Panc1 (cell line): ENCODE measurements at regions not wholly inside any gene's neighbourhood (a gene's known extent, or its start where the extent isn't known, plus 50 kb on each side); places are given as distances from the start of the nearest gene placed in this dataset.

Source experiments
- ATAC-seq: fragments of 200-7000 bp; cut with Tn5 transposase; 2 replicates; pipeline ENCODE4 v1.9.1; 2020; ENCODE audit warnings: mild to moderate bottlenecking, moderate library complexity
- BruUV-seq: library from RNA; stranded (reverse); fragments of 400-500 nt; replicated peaks from 2 replicates; lab custom pipeline; 2021; lab: Mats Ljungman, UMichigan
- CTCF ChIA-PET: fragments of 300-600 bp; sonication (Branson Sonifier 250); formaldehyde crosslinking; loops from one replicate; lab custom pipeline; 2022; ENCODE audit warnings: antibody characterized with exemption; lab: Charles Lee
- POLR2A ChIA-PET: fragments of 300-600 bp; sonication (Branson Sonifier 250); formaldehyde crosslinking; loops from one replicate; lab custom pipeline; 2022; ENCODE audit warnings: antibody characterized with exemption; lab: Charles Lee
- DNase-seq: peaks from one replicate; pipeline ENCODE4 v3.0.0-alpha.2; 2010; ENCODE audit warnings: low read depth, low spot score
- H3K27ac ChIP-seq: 2 replicates; pipeline ENCODE4 v1.5.1; 2011; ENCODE audit warnings: mild to moderate bottlenecking, low read length, inconsistent platforms
- H3K27me3 ChIP-seq: fragments of 200-500 bp; sonication (Bioruptor generic); 2 replicates; pipeline ENCODE4 v1.6.0; 2014; ENCODE audit warnings: low read length, inconsistent platforms; ENCODE audit not compliant: control insufficient read depth, insufficient read depth
- H3K36me3 ChIP-seq: fragments of 200-500 bp; sonication (Bioruptor generic); 2 replicates; pipeline ENCODE4 v1.5.1; 2014; ENCODE audit warnings: inconsistent platforms, mild to moderate bottlenecking, low read length, moderate library complexity; ENCODE audit not compliant: control insufficient read depth, insufficient read depth
- H3K4me1 ChIP-seq: 2 replicates; pipeline ENCODE4 v1.5.1; 2011; ENCODE audit warnings: inconsistent platforms, mild to moderate bottlenecking, low read length, moderate library complexity; ENCODE audit not compliant: control insufficient read depth, insufficient read depth
- H3K4me3 ChIP-seq, 2 experiments: 2 replicates each; pipeline ENCODE4 v1.5.1; 2011 to 2012; ENCODE audit warnings: low read depth in 2 of 2, low read length in 2 of 2, mild to moderate bottlenecking in 2 of 2, inconsistent platforms in 1 of 2, moderate library complexity in 1 of 2
- H3K9me3 ChIP-seq: fragments of 200-500 bp; sonication (Bioruptor generic); 2 replicates; pipeline ENCODE4 v1.5.1; 2014; ENCODE audit warnings: low read depth, mild to moderate bottlenecking, inconsistent platforms, low read length, moderate library complexity; ENCODE audit not compliant: control insufficient read depth, insufficient read depth
- POLR2AphosphoS5 ChIP-seq: IDR thresholded peaks from 2 replicates; pipeline ENCODE4 v1.6.1; 2012; ENCODE audit warnings: mild to moderate bottlenecking, low read depth, low read length, moderate library complexity
- SIN3A ChIP-seq: IDR thresholded peaks from 2 replicates; pipeline ENCODE4 v1.6.1; 2012; ENCODE audit warnings: low read depth, mild to moderate bottlenecking, low read length, moderate library complexity, borderline replicate concordance; ENCODE audit not compliant: insufficient read depth
- TCF7L2 ChIP-seq: IDR thresholded peaks from 2 replicates; pipeline ENCODE4 v1.6.1; 2011; ENCODE audit warnings: mild to moderate bottlenecking, low read depth, low read length, inconsistent platforms
- in situ Hi-C: cut with HindIII; loops from 2 replicates; pipeline ENCODE4 v1.10.0; 2016; ENCODE audit warnings: low sequenced_read_pairs, low pct_unique_long_range_greater_than_20kb
- intact Hi-C: fragments of 100-400 bp; cut with micrococcal nuclease; formaldehyde crosslinking; loops from one replicate; pipeline ENCODE4 v1.10.0; 2022; ENCODE audit not compliant: unreplicated experiment
- TF ChIP-seq, protein P1 (sequence below): fragments of 450-650 bp; IDR thresholded peaks from 2 replicates; pipeline ENCODE4 v1.5.1; 2017; ENCODE audit warnings: mild to moderate bottlenecking
- TF ChIP-seq, protein P2 (sequence below), 2 experiments: IDR thresholded peaks; 2 replicates each; pipeline ENCODE4 v1.6.1; 2011 to 2012; ENCODE audit warnings: low read depth in 2 of 2, control low read depth in 1 of 2, low read length in 1 of 2, mild to moderate bottlenecking in 1 of 2, moderate library complexity in 1 of 2; ENCODE audit not compliant: insufficient read depth in 1 of 2

DNA sequence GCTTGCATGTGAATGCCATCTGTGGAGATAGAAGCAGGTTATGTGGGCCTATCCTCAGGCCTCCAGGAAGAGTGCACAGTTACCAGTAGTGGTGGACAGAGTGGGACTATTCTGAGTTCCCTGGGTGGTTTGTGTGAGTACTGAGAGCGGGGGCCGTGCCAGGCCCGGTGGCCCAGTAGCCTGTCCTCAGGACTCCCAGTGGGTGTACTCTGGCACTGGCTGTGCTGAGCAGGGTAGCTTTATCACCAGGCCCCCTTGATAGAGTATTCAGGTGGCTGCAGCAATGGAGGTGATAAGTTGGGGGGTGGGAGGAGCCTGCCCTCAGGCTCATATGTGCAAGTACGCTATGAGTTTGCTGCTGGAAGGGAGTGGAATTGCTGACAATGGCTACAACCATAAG is 979.0 kb upstream of the PIK3C3 start:
- intact Hi-C loops (no loop called here), in situ Hi-C loops (no loop called here)
- Histone ChIP-seq H3K27ac (no peak overlapping the region), H3K36me3 (no peaks in the 10 kb centered on the region), H3K27me3 (no peaks in the 10 kb centered on the region), H3K4me3 (no peak overlapping the region), H3K4me1 (no peaks in the 10 kb centered on the region), H3K9me3 (no peaks in the 10 kb centered on the region)
- TF ChIP-seq TCF7L2, result no peak
- TF ChIP-seq, protein P1, sequence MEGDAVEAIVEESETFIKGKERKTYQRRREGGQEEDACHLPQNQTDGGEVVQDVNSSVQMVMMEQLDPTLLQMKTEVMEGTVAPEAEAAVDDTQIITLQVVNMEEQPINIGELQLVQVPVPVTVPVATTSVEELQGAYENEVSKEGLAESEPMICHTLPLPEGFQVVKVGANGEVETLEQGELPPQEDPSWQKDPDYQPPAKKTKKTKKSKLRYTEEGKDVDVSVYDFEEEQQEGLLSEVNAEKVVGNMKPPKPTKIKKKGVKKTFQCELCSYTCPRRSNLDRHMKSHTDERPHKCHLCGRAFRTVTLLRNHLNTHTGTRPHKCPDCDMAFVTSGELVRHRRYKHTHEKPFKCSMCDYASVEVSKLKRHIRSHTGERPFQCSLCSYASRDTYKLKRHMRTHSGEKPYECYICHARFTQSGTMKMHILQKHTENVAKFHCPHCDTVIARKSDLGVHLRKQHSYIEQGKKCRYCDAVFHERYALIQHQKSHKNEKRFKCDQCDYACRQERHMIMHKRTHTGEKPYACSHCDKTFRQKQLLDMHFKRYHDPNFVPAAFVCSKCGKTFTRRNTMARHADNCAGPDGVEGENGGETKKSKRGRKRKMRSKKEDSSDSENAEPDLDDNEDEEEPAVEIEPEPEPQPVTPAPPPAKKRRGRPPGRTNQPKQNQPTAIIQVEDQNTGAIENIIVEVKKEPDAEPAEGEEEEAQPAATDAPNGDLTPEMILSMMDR, result no peak
- TF ChIP-seq, protein P2, sequence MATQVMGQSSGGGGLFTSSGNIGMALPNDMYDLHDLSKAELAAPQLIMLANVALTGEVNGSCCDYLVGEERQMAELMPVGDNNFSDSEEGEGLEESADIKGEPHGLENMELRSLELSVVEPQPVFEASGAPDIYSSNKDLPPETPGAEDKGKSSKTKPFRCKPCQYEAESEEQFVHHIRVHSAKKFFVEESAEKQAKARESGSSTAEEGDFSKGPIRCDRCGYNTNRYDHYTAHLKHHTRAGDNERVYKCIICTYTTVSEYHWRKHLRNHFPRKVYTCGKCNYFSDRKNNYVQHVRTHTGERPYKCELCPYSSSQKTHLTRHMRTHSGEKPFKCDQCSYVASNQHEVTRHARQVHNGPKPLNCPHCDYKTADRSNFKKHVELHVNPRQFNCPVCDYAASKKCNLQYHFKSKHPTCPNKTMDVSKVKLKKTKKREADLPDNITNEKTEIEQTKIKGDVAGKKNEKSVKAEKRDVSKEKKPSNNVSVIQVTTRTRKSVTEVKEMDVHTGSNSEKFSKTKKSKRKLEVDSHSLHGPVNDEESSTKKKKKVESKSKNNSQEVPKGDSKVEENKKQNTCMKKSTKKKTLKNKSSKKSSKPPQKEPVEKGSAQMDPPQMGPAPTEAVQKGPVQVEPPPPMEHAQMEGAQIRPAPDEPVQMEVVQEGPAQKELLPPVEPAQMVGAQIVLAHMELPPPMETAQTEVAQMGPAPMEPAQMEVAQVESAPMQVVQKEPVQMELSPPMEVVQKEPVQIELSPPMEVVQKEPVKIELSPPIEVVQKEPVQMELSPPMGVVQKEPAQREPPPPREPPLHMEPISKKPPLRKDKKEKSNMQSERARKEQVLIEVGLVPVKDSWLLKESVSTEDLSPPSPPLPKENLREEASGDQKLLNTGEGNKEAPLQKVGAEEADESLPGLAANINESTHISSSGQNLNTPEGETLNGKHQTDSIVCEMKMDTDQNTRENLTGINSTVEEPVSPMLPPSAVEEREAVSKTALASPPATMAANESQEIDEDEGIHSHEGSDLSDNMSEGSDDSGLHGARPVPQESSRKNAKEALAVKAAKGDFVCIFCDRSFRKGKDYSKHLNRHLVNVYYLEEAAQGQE (IDR thresholded peaks at IDR 0.05; ENCODE audit: insufficient read depth in 1 of 2, low read depth in 2 of 2, low read length in 1 of 2), result no peak
- no peak for TF ChIP-seq SIN3A
- TF ChIP-seq POLR2AphosphoS5, result no peak
- ChIA-PET POLR2A (no interaction called here), CTCF (no interaction called here)
- no peak for ATAC-seq
- no peak for DNase-seq
- BruUV-seq, result no TSS peak

DNA sequence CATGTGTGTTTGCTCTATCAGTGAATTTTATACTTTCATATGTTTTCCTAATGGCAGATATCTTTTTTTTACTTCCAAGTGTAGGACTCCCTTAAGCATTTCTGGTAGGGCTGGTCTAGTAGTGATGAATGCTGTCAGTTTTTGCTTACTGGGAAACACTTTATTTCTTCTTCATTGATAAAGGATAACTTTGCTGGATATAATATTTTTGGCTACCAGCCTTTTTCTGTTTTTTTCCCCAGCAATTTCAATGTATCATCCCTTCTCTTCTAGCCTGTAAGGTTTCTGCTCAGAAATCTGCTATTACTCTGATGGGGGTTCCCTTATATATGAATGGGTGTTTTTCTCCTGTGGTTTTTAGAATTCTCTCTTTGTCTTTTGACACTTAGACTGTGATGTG is 980.6 kb upstream of the PIK3C3 start:
- Histone ChIP-seq H3K27ac (no peak overlapping the region), H3K36me3 (no peaks in the 10 kb centered on the region), H3K4me1 (no peaks in the 10 kb centered on the region), H3K9me3 (no peaks in the 10 kb centered on the region), H3K4me3 (no peak overlapping the region), H3K27me3 (no peaks in the 10 kb centered on the region)
- intact Hi-C loops (no loop called here), in situ Hi-C loops (no loop called here)
- ChIA-PET CTCF (no interaction called here), POLR2A (no interaction called here)
- no peak for DNase-seq
- no peak for ATAC-seq
- no TSS peak for BruUV-seq
- TF ChIP-seq POLR2AphosphoS5 (no peak), SIN3A (no peak), TCF7L2 (no peak)
- TF ChIP-seq, protein P2 (IDR thresholded peaks at IDR 0.05; ENCODE audit: insufficient read depth in 1 of 2, low read depth in 2 of 2, low read length in 1 of 2), result no peak
- TF ChIP-seq, protein P1, result no peak
